Smooth muscle cell (in vitro differentiated cells): ENCODE measurements at regions not wholly inside any gene's neighbourhood (a gene's known extent, or its start where the extent isn't known, plus 50 kb on each side); places are given as distances from the start of the nearest gene placed in this dataset.

Experiments
- DNase-seq: peaks from one replicate; lab custom pipeline; 2025; ENCODE audit not compliant: unreplicated experiment; lab: John Stamatoyannopoulos, UW
- H2AFZ ChIP-seq: fragments of 200-600 bp; sonication (generic); 2 replicates; pipeline ENCODE4 v1.6.0; 2016; ENCODE audit warnings: antibody characterized with exemption, low read depth, mild to moderate bottlenecking
- H3F3A ChIP-seq: fragments of 200-600 bp; sonication (generic); 2 replicates; pipeline ENCODE4 v1.6.0; 2017; ENCODE audit warnings: antibody characterized with exemption, low read depth
- H3K27ac ChIP-seq: fragments of 200-600 bp; sonication (generic); 2 replicates; pipeline ENCODE4 v1.5.1; 2016; ENCODE audit warnings: low read depth, mild to moderate bottlenecking
- H3K27me3 ChIP-seq: fragments of 200-600 bp; sonication (generic); 2 replicates; pipeline ENCODE4 v1.6.1; 2016; ENCODE audit warnings: low read depth, mild to moderate bottlenecking
- H3K36me3 ChIP-seq: fragments of 200-600 bp; sonication (generic); 2 replicates; pipeline ENCODE4 v1.5.1; 2016; ENCODE audit warnings: low read depth
- H3K4me1 ChIP-seq: fragments of 200-600 bp; sonication (generic); 2 replicates; pipeline ENCODE4 v1.5.1; 2016; ENCODE audit warnings: low read depth
- H3K4me2 ChIP-seq: fragments of 200-600 bp; sonication (generic); 2 replicates; pipeline ENCODE4 v1.6.0; 2016; ENCODE audit warnings: mild to moderate bottlenecking
- H3K4me3 ChIP-seq: fragments of 200-600 bp; sonication (generic); 2 replicates; pipeline ENCODE4 v1.5.1; 2016; ENCODE audit warnings: mild to moderate bottlenecking
- H3K79me2 ChIP-seq: fragments of 200-600 bp; sonication (generic); 2 replicates; pipeline ENCODE4 v1.6.0; 2016; ENCODE audit warnings: low read depth, mild to moderate bottlenecking
- H3K9ac ChIP-seq: fragments of 200-600 bp; sonication (generic); 2 replicates; pipeline ENCODE4 v1.6.0; 2016; ENCODE audit warnings: low read depth
- H3K9me3 ChIP-seq: fragments of 200-600 bp; sonication (generic); replicated peaks from 2 replicates; pipeline ENCODE4 v1.5.1; 2016; ENCODE audit warnings: low read depth
- H4K20me1 ChIP-seq: fragments of 200-600 bp; sonication (generic); 2 replicates; pipeline ENCODE4 v1.6.0; 2016; ENCODE audit warnings: low read depth
- CTCF ChIP-seq: fragments of 200-600 bp; sonication (generic); IDR thresholded peaks from 2 replicates; pipeline ENCODE4 v1.5.1; 2017; ENCODE audit warnings: borderline replicate concordance, mild to moderate bottlenecking, antibody characterized with exemption; ENCODE audit not compliant: insufficient read depth, poor library complexity, severe bottlenecking
- WGBS: methylation state at CpG from one replicate; pipeline ENCODE4 v1.1.7; 2016; ENCODE audit warnings: low lambda C conversion rate; 5-methylcytosine and 5-hydroxymethylcytosine counted together

- no peaks in the 10 kb centered on the region for H3K27me3 ChIP-seq
- H3F3A ChIP-seq = no peaks in the 10 kb centered on the region
- no peaks in the 10 kb centered on the region for H4K20me1 ChIP-seq
- H3K9ac ChIP-seq = no peak overlapping the region
- no peak for TF ChIP-seq CTCF
- H3K4me3 ChIP-seq = no peak overlapping the region
- H3K36me3 ChIP-seq = no peaks in the 10 kb centered on the region
- no peak overlapping the region for H3K4me2 ChIP-seq
- no peaks in the 10 kb centered on the region for H3K9me3 ChIP-seq
- no peaks in the 10 kb centered on the region for H3K79me2 ChIP-seq
- H3K27ac ChIP-seq = no peak overlapping the region
- H2AFZ ChIP-seq = no peak overlapping the region
- 84% methylated on average over 11 of the region's 11 CpGs for WGBS
- no peak for DNase-seq
- no peaks in the 10 kb centered on the region for H3K4me1 ChIP-seq
Measured at GRCh38 chr12:131587565-131587964, 123.3 kb upstream of the SFSWAP start.

GRCh38 chr12:131589221-131589897 lies 121.5 kb upstream of the SFSWAP start:
- Histone ChIP-seq H3K9me3 (no peaks in the 10 kb centered on the region), H4K20me1 (no peaks in the 10 kb centered on the region), H3K36me3 (no peaks in the 10 kb centered on the region), H3K79me2 (no peaks in the 10 kb centered on the region), H3K9ac (no peak overlapping the region), H3K4me1 (no peaks in the 10 kb centered on the region), H3K27me3 (no peaks in the 10 kb centered on the region), H3K4me3 (no peak overlapping the region), H3K27ac (no peak overlapping the region), H2AFZ (no peak overlapping the region), H3F3A (no peaks in the 10 kb centered on the region), H3K4me2 (no peak overlapping the region)
- 82% methylated on average over 11 of the region's 11 CpGs for WGBS
- no peak for DNase-seq
- no peak for TF ChIP-seq CTCF

- Histone ChIP-seq H3K27ac (no peak overlapping the region), H2AFZ (no peak overlapping the region), H3K79me2 (no peaks in the 10 kb centered on the region), H3K4me3 (no peak overlapping the region), H3K4me2 (no peak overlapping the region), H3K9ac (no peak overlapping the region), H3K4me1 (no peaks in the 10 kb centered on the region), H3K9me3 (no peaks in the 10 kb centered on the region), H4K20me1 (no peaks in the 10 kb centered on the region), H3F3A (no peaks in the 10 kb centered on the region), H3K36me3 (no peaks in the 10 kb centered on the region), H3K27me3 (no peaks in the 10 kb centered on the region)
- DNase-seq = no peak
- TF ChIP-seq CTCF = no peak
Measured at GRCh38 chr12:131589966-131590365, 120.9 kb upstream of the SFSWAP start.

GRCh38 chr12:131591136-131591535 lies 119.8 kb upstream of the SFSWAP start:
- Histone ChIP-seq H3K79me2 (no peaks in the 10 kb centered on the region), H2AFZ (no peak overlapping the region), H3K27ac (no peak overlapping the region), H4K20me1 (no peaks in the 10 kb centered on the region), H3K9ac (no peak overlapping the region), H3K36me3 (no peaks in the 10 kb centered on the region), H3K27me3 (no peaks in the 10 kb centered on the region), H3K4me3 (no peak overlapping the region), H3K9me3 (no peaks in the 10 kb centered on the region), H3K4me1 (no peaks in the 10 kb centered on the region), H3F3A (no peaks in the 10 kb centered on the region), H3K4me2 (no peak overlapping the region)
- DNase-seq = no peak
- TF ChIP-seq CTCF = no peak
- 88% methylated on average over 7 of the region's 7 CpGs for WGBS
